ENCODE measurements at regions not wholly inside any gene's neighbourhood (a gene's known extent, or its start where the extent isn't known, plus 50 kb on each side); places are given as distances from the start of the nearest gene placed in this dataset.

GRCh38 chr18:26637983-26638382 lies 89.6 kb upstream of the KCTD1 start:
- DNase-seq = no peak
- no peak overlapping the region for H3K4me3 Mint-ChIP-seq
- Histone ChIP-seq H3K27ac (ENCODE audit: low read length) (no peak overlapping the region), H3K36me3 (ENCODE audit: control insufficient read depth in 2 of 2, extremely low read depth in 1 of 2, insufficient read depth in 1 of 2, low read length in 1 of 2) (no peaks in the 10 kb centered on the region), H3K27me3 (replicated peaks in 1 of 2; ENCODE audit: control insufficient read depth in 2 of 2, extremely low read depth in 1 of 2, insufficient read depth in 2 of 2, low read length in 1 of 2) (peaks cover 0 to 2% of the 10 kb centered on the region in 2 experiments), H3K4me3 (ENCODE audit: control insufficient read depth in 1 of 2, extremely low read depth in 1 of 2, low read length in 1 of 2) (no peak overlapping the region), H3K9me3 (no peaks in the 10 kb centered on the region), H3K4me1 (ENCODE audit: control insufficient read depth in 1 of 2, extremely low read depth in 1 of 2, insufficient read depth in 2 of 2, low read length in 2 of 2) (no peaks in the 10 kb centered on the region)
- no peaks in the 10 kb centered on the region for H3K36me3 Mint-ChIP-seq
- ChIA-PET CTCF (no interaction called here), POLR2A (no interaction called here)
- H3K9me3 Mint-ChIP-seq = no peaks in the 10 kb centered on the region
- H3K27ac Mint-ChIP-seq = no peak overlapping the region
- 93% methylated on average over 2 of the region's 2 CpGs for WGBS (ENCODE audit: insufficient coverage)
- peaks cover 0 to 7% of the 10 kb centered on the region in 2 donors for H3K27me3 Mint-ChIP-seq
- H3K4me1 Mint-ChIP-seq = no peaks in the 10 kb centered on the region
- no peak for ATAC-seq (replicated peaks in 1 of 4)

- no peaks in the 10 kb centered on the region for H3K36me3 ChIP-seq (ENCODE audit: control insufficient read depth in 2 of 2, extremely low read depth in 1 of 2, insufficient read depth in 1 of 2, low read length in 1 of 2)
- H3K27ac ChIP-seq (ENCODE audit: low read length) = no peak overlapping the region
- no peaks in the 10 kb centered on the region for H3K4me1 ChIP-seq (ENCODE audit: control insufficient read depth in 1 of 2, extremely low read depth in 1 of 2, insufficient read depth in 2 of 2, low read length in 2 of 2)
- H3K4me3 ChIP-seq (ENCODE audit: control insufficient read depth in 1 of 2, extremely low read depth in 1 of 2, low read length in 1 of 2) = no peak overlapping the region
- H3K27me3 ChIP-seq (replicated peaks in 1 of 2; ENCODE audit: control insufficient read depth in 2 of 2, extremely low read depth in 1 of 2, insufficient read depth in 2 of 2, low read length in 1 of 2) = peaks cover 0 to 2% of the 10 kb centered on the region in 2 experiments
- H3K4me3 Mint-ChIP-seq = no peak overlapping the region
- no peak for ATAC-seq (replicated peaks in 1 of 4)
- 67% methylated on average over 8 of the region's 8 CpGs for WGBS (ENCODE audit: insufficient coverage)
- H3K27me3 Mint-ChIP-seq = peaks cover 0 to 5% of the 10 kb centered on the region in 2 donors
- H3K27ac Mint-ChIP-seq = no peak overlapping the region
- DNase-seq = no peak
- POLR2A ChIA-PET = no interaction called here
- H3K4me1 Mint-ChIP-seq = no peaks in the 10 kb centered on the region
- no peaks in the 10 kb centered on the region for H3K9me3 ChIP-seq
- H3K9me3 Mint-ChIP-seq = no peaks in the 10 kb centered on the region
- CTCF ChIA-PET = no interaction called here
- no peaks in the 10 kb centered on the region for H3K36me3 Mint-ChIP-seq
Observed at GRCh38 chr18:26637324-26637723, 89.0 kb upstream of the KCTD1 start.

GRCh38 chr18:26635466-26635865 lies 87.1 kb upstream of the KCTD1 start:
- H3K27ac Mint-ChIP-seq = no peak overlapping the region
- WGBS (ENCODE audit: insufficient coverage) = 65% methylated on average over 4 of the region's 4 CpGs
- DNase-seq (no peak), ATAC-seq (replicated peaks in 1 of 4) (no peak)
- ChIA-PET POLR2A (no interaction called here), CTCF (no interaction called here)
- Histone ChIP-seq H3K27ac (ENCODE audit: low read length) (no peak overlapping the region), H3K4me3 (ENCODE audit: control insufficient read depth in 1 of 2, extremely low read depth in 1 of 2, low read length in 1 of 2) (no peak overlapping the region), H3K36me3 (ENCODE audit: control insufficient read depth in 2 of 2, extremely low read depth in 1 of 2, insufficient read depth in 1 of 2, low read length in 1 of 2) (no peaks in the 10 kb centered on the region), H3K9me3 (no peaks in the 10 kb centered on the region), H3K27me3 (replicated peaks in 1 of 2; ENCODE audit: control insufficient read depth in 2 of 2, extremely low read depth in 1 of 2, insufficient read depth in 2 of 2, low read length in 1 of 2) (peaks cover 0 to 2% of the 10 kb centered on the region in 2 experiments), H3K4me1 (ENCODE audit: control insufficient read depth in 1 of 2, extremely low read depth in 1 of 2, insufficient read depth in 2 of 2, low read length in 2 of 2) (no peaks in the 10 kb centered on the region)
- no peaks in the 10 kb centered on the region for H3K27me3 Mint-ChIP-seq
- no peaks in the 10 kb centered on the region for H3K9me3 Mint-ChIP-seq
- H3K4me3 Mint-ChIP-seq = no peak overlapping the region
- no peaks in the 10 kb centered on the region for H3K36me3 Mint-ChIP-seq
- no peaks in the 10 kb centered on the region for H3K4me1 Mint-ChIP-seq

GRCh38 chr18:26634631-26635030 lies 86.3 kb upstream of the KCTD1 start:
- H3K27me3 ChIP-seq (replicated peaks in 1 of 2; ENCODE audit: control insufficient read depth in 2 of 2, extremely low read depth in 1 of 2, insufficient read depth in 2 of 2, low read length in 1 of 2) = peaks cover 0 to 4% of the 10 kb centered on the region in 2 experiments
- Mint-ChIP-seq H3K4me3 (no peak overlapping the region), H3K36me3 (no peaks in the 10 kb centered on the region), H3K4me1 (no peaks in the 10 kb centered on the region), H3K27me3 (no peaks in the 10 kb centered on the region), H3K27ac (no peak overlapping the region), H3K9me3 (no peaks in the 10 kb centered on the region)
- no peaks in the 10 kb centered on the region for H3K9me3 ChIP-seq
- ChIA-PET CTCF (no interaction called here), POLR2A (no interaction called here)
- WGBS (ENCODE audit: insufficient coverage) = 75% methylated on average over 2 of the region's 4 CpGs
- DNase-seq = no peak
- no peak overlapping the region for H3K27ac ChIP-seq (ENCODE audit: low read length)
- H3K4me1 ChIP-seq (ENCODE audit: control insufficient read depth in 1 of 2, extremely low read depth in 1 of 2, insufficient read depth in 2 of 2, low read length in 2 of 2) = no peaks in the 10 kb centered on the region
- H3K36me3 ChIP-seq (ENCODE audit: control insufficient read depth in 2 of 2, extremely low read depth in 1 of 2, insufficient read depth in 1 of 2, low read length in 1 of 2) = no peaks in the 10 kb centered on the region
- H3K4me3 ChIP-seq (ENCODE audit: control insufficient read depth in 1 of 2, extremely low read depth in 1 of 2, low read length in 1 of 2) = no peak overlapping the region
- no peak for ATAC-seq (replicated peaks in 1 of 4)

GRCh38 chr18:26631135-26631534 lies 82.8 kb upstream of the KCTD1 start:
- Mint-ChIP-seq H3K4me1 (no peaks in the 10 kb centered on the region), H3K9me3 (no peaks in the 10 kb centered on the region), H3K36me3 (no peaks in the 10 kb centered on the region), H3K27me3 (peaks cover 4 to 7% of the 10 kb centered on the region in 2 donors), H3K27ac (no peak overlapping the region), H3K4me3 (no peak overlapping the region)
- Histone ChIP-seq H3K27ac (ENCODE audit: low read length) (no peak overlapping the region), H3K9me3 (no peaks in the 10 kb centered on the region), H3K4me1 (ENCODE audit: control insufficient read depth in 1 of 2, extremely low read depth in 1 of 2, insufficient read depth in 2 of 2, low read length in 2 of 2) (no peaks in the 10 kb centered on the region), H3K27me3 (replicated peaks in 1 of 2; ENCODE audit: control insufficient read depth in 2 of 2, extremely low read depth in 1 of 2, insufficient read depth in 2 of 2, low read length in 1 of 2) (peaks cover 0 to 12% of the 10 kb centered on the region in 2 experiments), H3K4me3 (ENCODE audit: control insufficient read depth in 1 of 2, extremely low read depth in 1 of 2, low read length in 1 of 2) (no peak overlapping the region), H3K36me3 (ENCODE audit: control insufficient read depth in 2 of 2, extremely low read depth in 1 of 2, insufficient read depth in 1 of 2, low read length in 1 of 2) (no peaks in the 10 kb centered on the region)
- POLR2A ChIA-PET = no interaction called here
- no peak for DNase-seq
- CTCF ChIA-PET = no interaction called here
- no peak for ATAC-seq (replicated peaks in 1 of 4)
- WGBS (ENCODE audit: insufficient coverage) = no CpG with 5 or more reads among the region's 1 CpG

GRCh38 chr18:26630596-26630995 lies 82.2 kb upstream of the KCTD1 start:
- Histone ChIP-seq H3K4me1 (ENCODE audit: control insufficient read depth in 1 of 2, extremely low read depth in 1 of 2, insufficient read depth in 2 of 2, low read length in 2 of 2) (no peaks in the 10 kb centered on the region), H3K27me3 (replicated peaks in 1 of 2; ENCODE audit: control insufficient read depth in 2 of 2, extremely low read depth in 1 of 2, insufficient read depth in 2 of 2, low read length in 1 of 2) (peaks cover 0 to 12% of the 10 kb centered on the region in 2 experiments), H3K9me3 (no peaks in the 10 kb centered on the region), H3K27ac (ENCODE audit: low read length) (no peak overlapping the region), H3K36me3 (ENCODE audit: control insufficient read depth in 2 of 2, extremely low read depth in 1 of 2, insufficient read depth in 1 of 2, low read length in 1 of 2) (no peaks in the 10 kb centered on the region), H3K4me3 (ENCODE audit: control insufficient read depth in 1 of 2, extremely low read depth in 1 of 2, low read length in 1 of 2) (no peak overlapping the region)
- 94% methylated on average over 3 of the region's 4 CpGs for WGBS (ENCODE audit: insufficient coverage)
- Mint-ChIP-seq H3K27me3 (peaks cover 4 to 7% of the 10 kb centered on the region in 2 donors), H3K4me1 (no peaks in the 10 kb centered on the region), H3K9me3 (peaks cover 0 to 3% (median 2%) of the 10 kb centered on the region in 3 donors), H3K36me3 (no peaks in the 10 kb centered on the region), H3K27ac (no peak overlapping the region), H3K4me3 (no peak overlapping the region)
- CTCF ChIA-PET = no interaction called here
- ATAC-seq (replicated peaks in 1 of 4) (no peak), DNase-seq (no peak)
- POLR2A ChIA-PET = no interaction called here

GRCh38 chr18:26628017-26628416 lies 79.7 kb upstream of the KCTD1 start:
- ChIA-PET POLR2A (no interaction called here), CTCF (interaction anchor here in 1 of 2 donors (0.5 kb wide), 1 partner anchor 1900 kb away, joined by 3 read pairs; no protein-coding TSS in a partner anchor)
- no peaks in the 10 kb centered on the region for H3K36me3 Mint-ChIP-seq
- H3K4me3 Mint-ChIP-seq = no peak overlapping the region
- Histone ChIP-seq H3K36me3 (ENCODE audit: control insufficient read depth in 2 of 2, extremely low read depth in 1 of 2, insufficient read depth in 1 of 2, low read length in 1 of 2) (no peaks in the 10 kb centered on the region), H3K9me3 (no peaks in the 10 kb centered on the region), H3K4me3 (ENCODE audit: control insufficient read depth in 1 of 2, extremely low read depth in 1 of 2, low read length in 1 of 2) (no peak overlapping the region), H3K27ac (ENCODE audit: low read length) (no peak overlapping the region), H3K27me3 (replicated peaks in 1 of 2; ENCODE audit: control insufficient read depth in 2 of 2, extremely low read depth in 1 of 2, insufficient read depth in 2 of 2, low read length in 1 of 2) (peaks cover 0 to 12% of the 10 kb centered on the region in 2 experiments), H3K4me1 (ENCODE audit: control insufficient read depth in 1 of 2, extremely low read depth in 1 of 2, insufficient read depth in 2 of 2, low read length in 2 of 2) (no peaks in the 10 kb centered on the region)
- ATAC-seq (replicated peaks in 1 of 4) = no peak
- H3K27me3 Mint-ChIP-seq = peaks cover 4 to 7% of the 10 kb centered on the region in 2 donors
- no peak overlapping the region for H3K27ac Mint-ChIP-seq
- DNase-seq = no peak
- no peaks in the 10 kb centered on the region for H3K4me1 Mint-ChIP-seq
- peaks cover 4 to 24% (median 19%) of the 10 kb centered on the region in 3 donors for H3K9me3 Mint-ChIP-seq
